ENCODE measurements at regions not wholly inside any gene's neighbourhood (a gene's known extent, or its start where the extent isn't known, plus 50 kb on each side); places are given as distances from the start of the nearest gene placed in this dataset.

DNA sequence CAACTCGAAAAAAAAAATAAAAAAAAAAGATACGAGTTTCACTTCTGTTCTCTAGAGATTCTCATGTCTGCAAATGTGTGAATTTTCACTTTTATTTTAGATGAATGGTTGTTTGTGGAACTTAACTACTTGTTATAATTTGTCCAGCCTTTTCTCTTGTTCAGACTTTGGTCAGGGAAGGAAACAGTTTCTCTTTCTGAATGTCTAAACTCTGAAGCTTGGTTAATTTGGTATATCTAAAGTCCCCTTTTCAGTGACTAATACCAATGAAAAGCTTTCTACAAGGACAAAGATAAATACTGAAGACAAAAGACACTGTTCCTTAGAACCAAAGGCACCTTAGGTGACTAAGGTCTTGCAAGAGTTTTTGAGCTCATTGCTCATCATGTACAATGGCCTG lies 144.4 kb upstream of the PIEZO2 start:
- TF ChIP-seq, protein P1, sequence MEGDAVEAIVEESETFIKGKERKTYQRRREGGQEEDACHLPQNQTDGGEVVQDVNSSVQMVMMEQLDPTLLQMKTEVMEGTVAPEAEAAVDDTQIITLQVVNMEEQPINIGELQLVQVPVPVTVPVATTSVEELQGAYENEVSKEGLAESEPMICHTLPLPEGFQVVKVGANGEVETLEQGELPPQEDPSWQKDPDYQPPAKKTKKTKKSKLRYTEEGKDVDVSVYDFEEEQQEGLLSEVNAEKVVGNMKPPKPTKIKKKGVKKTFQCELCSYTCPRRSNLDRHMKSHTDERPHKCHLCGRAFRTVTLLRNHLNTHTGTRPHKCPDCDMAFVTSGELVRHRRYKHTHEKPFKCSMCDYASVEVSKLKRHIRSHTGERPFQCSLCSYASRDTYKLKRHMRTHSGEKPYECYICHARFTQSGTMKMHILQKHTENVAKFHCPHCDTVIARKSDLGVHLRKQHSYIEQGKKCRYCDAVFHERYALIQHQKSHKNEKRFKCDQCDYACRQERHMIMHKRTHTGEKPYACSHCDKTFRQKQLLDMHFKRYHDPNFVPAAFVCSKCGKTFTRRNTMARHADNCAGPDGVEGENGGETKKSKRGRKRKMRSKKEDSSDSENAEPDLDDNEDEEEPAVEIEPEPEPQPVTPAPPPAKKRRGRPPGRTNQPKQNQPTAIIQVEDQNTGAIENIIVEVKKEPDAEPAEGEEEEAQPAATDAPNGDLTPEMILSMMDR (IDR thresholded peaks at IDR 0.05; ENCODE audit: insufficient read depth, low read length, poor library complexity, severe bottlenecking), result no peak
- TF ChIP-seq EZH2phosphoT487 (conservative IDR thresholded peaks at IDR 0.05; ENCODE audit: low read length), result no peak

Measured in SU-DHL-6 (cell line).